HepG2 (cell line): ENCODE measurements at regions not wholly inside any gene's neighbourhood (a gene's known extent, or its start where the extent isn't known, plus 50 kb on each side); places are given as distances from the start of the nearest gene placed in this dataset.

Experiments used
- DPF2 ChIP-seq: sonication (generic); formaldehyde crosslinking; IDR thresholded peaks from 2 replicates; pipeline ENCODE4 v1.4.0; 2020; ENCODE audit warnings: mild to moderate bottlenecking, low read depth, missing genetic modification reagents, borderline replicate concordance
- ETV5 ChIP-seq: IDR thresholded peaks from 2 replicates; pipeline ENCODE4 v1.6.1; 2018; ENCODE audit warnings: missing biosample characterization, missing genetic modification reagents, inconsistent platforms, borderline replicate concordance
- FOXA3 ChIP-seq: IDR thresholded peaks from 2 replicates; pipeline ENCODE4 v1.6.1; 2016; ENCODE audit warnings: missing genetic modification reagents, missing compliant biosample characterization
- GATAD2A ChIP-seq: IDR thresholded peaks from 2 replicates; pipeline ENCODE4 v1.6.1; 2016
- MIER3 ChIP-seq: IDR thresholded peaks from 2 replicates; pipeline ENCODE4 v1.6.1; 2016; ENCODE audit warnings: missing compliant biosample characterization, borderline replicate concordance
- PAF1 ChIP-seq: IDR thresholded peaks from 2 replicates; pipeline ENCODE4 v1.6.1; 2016; ENCODE audit warnings: missing genetic modification reagents, missing compliant biosample characterization
- SOX6 ChIP-seq, 2 experiments: fragments of 450-650 bp in 1 of 2; sonication (generic) in 1 of 2; formaldehyde crosslinking in 1 of 2; IDR thresholded peaks; 2 replicates each; pipeline versions ENCODE4 v1.4.0 to v1.6.1; 2017 to 2020; ENCODE audit warnings: antibody characterized with exemption in 1 of 2, mild to moderate bottlenecking in 1 of 2, missing genetic modification reagents in 1 of 2
- THAP11 ChIP-seq: IDR thresholded peaks from 2 replicates; pipeline ENCODE4 v1.6.1; 2016; ENCODE audit warnings: missing biosample characterization, missing genetic modification reagents
- TP53 ChIP-seq: sonication (generic); formaldehyde crosslinking; conservative IDR thresholded peaks from 2 replicates; pipeline ENCODE4 v1.4.0; 2020; ENCODE audit warnings: missing genetic modification reagents
- ZNF136 ChIP-seq: sonication (generic); formaldehyde crosslinking; IDR thresholded peaks from 2 replicates; pipeline ENCODE4 v1.8.1; 2022; ENCODE audit warnings: low read depth, mild to moderate bottlenecking, moderate library complexity, missing genetic modification reagents
- ZNF235 ChIP-seq: sonication (generic); formaldehyde crosslinking; IDR thresholded peaks from 2 replicates; pipeline ENCODE4 v1.8.1; 2023; ENCODE audit warnings: mild to moderate bottlenecking, missing genetic modification reagents, borderline replicate concordance
- ZNF772 ChIP-seq: sonication (generic); formaldehyde crosslinking; IDR thresholded peaks from 2 replicates; pipeline ENCODE4 v1.5.0; 2020; ENCODE audit warnings: mild to moderate bottlenecking, missing genetic modification reagents
- ZSCAN25 ChIP-seq: sonication (generic); formaldehyde crosslinking; IDR thresholded peaks from 2 replicates; pipeline ENCODE4 v1.8.0; 2022; ENCODE audit warnings: mild to moderate bottlenecking, missing genetic modification reagents
- TF ChIP-seq, protein P1 (sequence below): sonication (generic); formaldehyde crosslinking; IDR thresholded peaks from 2 replicates; pipeline ENCODE4 v1.4.0; 2020; ENCODE audit warnings: missing genetic modification reagents
- TF ChIP-seq, protein P2 (sequence below): sonication (generic); formaldehyde crosslinking; IDR thresholded peaks from 2 replicates; pipeline ENCODE4 v1.5.0; 2020; ENCODE audit warnings: missing genetic modification reagents
- TF ChIP-seq, protein P3 (sequence below): sonication (generic); formaldehyde crosslinking; IDR thresholded peaks from 2 replicates; pipeline ENCODE4 v1.4.0; 2020; ENCODE audit warnings: missing genetic modification reagents
- TF ChIP-seq, protein P4 (sequence below): IDR thresholded peaks from 2 replicates; pipeline ENCODE4 v1.6.1; 2016
- TF ChIP-seq, protein P5 (sequence below): sonication (generic); formaldehyde crosslinking; IDR thresholded peaks from 2 replicates; pipeline ENCODE4 v1.4.0; 2020; ENCODE audit warnings: missing genetic modification reagents, borderline replicate concordance
- TF ChIP-seq, protein P6 (sequence below): sonication (generic); formaldehyde crosslinking; IDR thresholded peaks from 2 replicates; pipeline ENCODE4 v1.4.0; 2020; ENCODE audit warnings: mild to moderate bottlenecking, missing genetic modification reagents, borderline replicate concordance

DNA sequence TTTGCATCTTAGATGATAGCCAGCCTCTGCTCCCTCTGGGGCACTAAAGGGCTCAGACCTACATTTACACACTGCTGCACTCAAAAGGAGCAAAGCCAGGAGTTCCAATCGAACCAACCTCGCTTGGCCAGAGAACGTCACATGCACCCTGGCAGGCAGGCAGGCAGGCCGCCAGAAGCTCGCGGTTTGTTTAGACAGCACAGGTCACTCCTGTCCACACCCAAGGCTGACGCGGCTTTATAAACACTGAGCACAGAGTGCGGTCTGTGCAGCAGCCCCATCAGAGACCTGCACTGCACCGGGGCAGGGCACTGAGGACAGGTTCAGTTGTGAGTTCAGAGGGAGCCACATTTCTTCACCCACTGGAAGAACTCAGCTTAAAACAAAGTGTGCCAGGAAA is 143.9 kb downstream of the BCOR start (continued):
- TF ChIP-seq, protein P1, sequence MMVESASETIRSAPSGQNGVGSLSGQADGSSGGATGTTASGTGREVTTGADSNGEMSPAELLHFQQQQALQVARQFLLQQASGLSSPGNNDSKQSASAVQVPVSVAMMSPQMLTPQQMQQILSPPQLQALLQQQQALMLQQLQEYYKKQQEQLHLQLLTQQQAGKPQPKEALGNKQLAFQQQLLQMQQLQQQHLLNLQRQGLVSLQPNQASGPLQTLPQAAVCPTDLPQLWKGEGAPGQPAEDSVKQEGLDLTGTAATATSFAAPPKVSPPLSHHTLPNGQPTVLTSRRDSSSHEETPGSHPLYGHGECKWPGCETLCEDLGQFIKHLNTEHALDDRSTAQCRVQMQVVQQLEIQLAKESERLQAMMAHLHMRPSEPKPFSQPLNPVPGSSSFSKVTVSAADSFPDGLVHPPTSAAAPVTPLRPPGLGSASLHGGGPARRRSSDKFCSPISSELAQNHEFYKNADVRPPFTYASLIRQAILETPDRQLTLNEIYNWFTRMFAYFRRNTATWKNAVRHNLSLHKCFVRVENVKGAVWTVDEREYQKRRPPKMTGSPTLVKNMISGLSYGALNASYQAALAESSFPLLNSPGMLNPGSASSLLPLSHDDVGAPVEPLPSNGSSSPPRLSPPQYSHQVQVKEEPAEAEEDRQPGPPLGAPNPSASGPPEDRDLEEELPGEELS (CRISPR knock-in tag): peak; percentile 58
- TF ChIP-seq MIER3 (CRISPR knock-in tag): peak; percentile 58; the same call in 1 of the 2 replicates
- TF ChIP-seq, protein P2, sequence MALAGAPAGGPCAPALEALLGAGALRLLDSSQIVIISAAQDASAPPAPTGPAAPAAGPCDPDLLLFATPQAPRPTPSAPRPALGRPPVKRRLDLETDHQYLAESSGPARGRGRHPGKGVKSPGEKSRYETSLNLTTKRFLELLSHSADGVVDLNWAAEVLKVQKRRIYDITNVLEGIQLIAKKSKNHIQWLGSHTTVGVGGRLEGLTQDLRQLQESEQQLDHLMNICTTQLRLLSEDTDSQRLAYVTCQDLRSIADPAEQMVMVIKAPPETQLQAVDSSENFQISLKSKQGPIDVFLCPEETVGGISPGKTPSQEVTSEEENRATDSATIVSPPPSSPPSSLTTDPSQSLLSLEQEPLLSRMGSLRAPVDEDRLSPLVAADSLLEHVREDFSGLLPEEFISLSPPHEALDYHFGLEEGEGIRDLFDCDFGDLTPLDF (CRISPR knock-in tag): no peak
- TF ChIP-seq ZNF235 (CRISPR knock-in tag): no peak
- peak; percentile 34; the same call in 1 of the 2 replicates for TF ChIP-seq DPF2 (CRISPR knock-in tag)
- peak; percentile 81 for TF ChIP-seq FOXA3 (CRISPR knock-in tag)
- TF ChIP-seq PAF1 (CRISPR knock-in tag): no peak
- TF ChIP-seq THAP11 (CRISPR knock-in tag): peak; percentile 77
- TF ChIP-seq ZNF136 (CRISPR knock-in tag): no peak
- peak; percentile 19; the same call in 1 of the 2 replicates for TF ChIP-seq ETV5 (CRISPR knock-in tag)
- TF ChIP-seq SOX6 (IDR thresholded peaks at IDR 0.05): no peak
- TF ChIP-seq SOX6 (CRISPR knock-in tag; IDR thresholded peaks at IDR 0.05): peak; percentile 44
- peak; percentile 50; the same call in 1 of the 2 replicates for TF ChIP-seq ZNF772 (CRISPR knock-in tag)
- no peak for TF ChIP-seq TP53
- TF ChIP-seq, protein P3, sequence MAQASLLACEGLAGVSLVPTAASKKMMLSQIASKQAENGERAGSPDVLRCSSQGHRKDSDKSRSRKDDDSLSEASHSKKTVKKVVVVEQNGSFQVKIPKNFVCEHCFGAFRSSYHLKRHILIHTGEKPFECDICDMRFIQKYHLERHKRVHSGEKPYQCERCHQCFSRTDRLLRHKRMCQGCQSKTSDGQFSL (CRISPR knock-in tag): no peak
- TF ChIP-seq, protein P4, sequence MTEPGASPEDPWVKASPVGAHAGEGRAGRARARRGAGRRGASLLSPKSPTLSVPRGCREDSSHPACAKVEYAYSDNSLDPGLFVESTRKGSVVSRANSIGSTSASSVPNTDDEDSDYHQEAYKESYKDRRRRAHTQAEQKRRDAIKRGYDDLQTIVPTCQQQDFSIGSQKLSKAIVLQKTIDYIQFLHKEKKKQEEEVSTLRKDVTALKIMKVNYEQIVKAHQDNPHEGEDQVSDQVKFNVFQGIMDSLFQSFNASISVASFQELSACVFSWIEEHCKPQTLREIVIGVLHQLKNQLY (CRISPR knock-in tag): peak; percentile 54
- TF ChIP-seq, protein P5, sequence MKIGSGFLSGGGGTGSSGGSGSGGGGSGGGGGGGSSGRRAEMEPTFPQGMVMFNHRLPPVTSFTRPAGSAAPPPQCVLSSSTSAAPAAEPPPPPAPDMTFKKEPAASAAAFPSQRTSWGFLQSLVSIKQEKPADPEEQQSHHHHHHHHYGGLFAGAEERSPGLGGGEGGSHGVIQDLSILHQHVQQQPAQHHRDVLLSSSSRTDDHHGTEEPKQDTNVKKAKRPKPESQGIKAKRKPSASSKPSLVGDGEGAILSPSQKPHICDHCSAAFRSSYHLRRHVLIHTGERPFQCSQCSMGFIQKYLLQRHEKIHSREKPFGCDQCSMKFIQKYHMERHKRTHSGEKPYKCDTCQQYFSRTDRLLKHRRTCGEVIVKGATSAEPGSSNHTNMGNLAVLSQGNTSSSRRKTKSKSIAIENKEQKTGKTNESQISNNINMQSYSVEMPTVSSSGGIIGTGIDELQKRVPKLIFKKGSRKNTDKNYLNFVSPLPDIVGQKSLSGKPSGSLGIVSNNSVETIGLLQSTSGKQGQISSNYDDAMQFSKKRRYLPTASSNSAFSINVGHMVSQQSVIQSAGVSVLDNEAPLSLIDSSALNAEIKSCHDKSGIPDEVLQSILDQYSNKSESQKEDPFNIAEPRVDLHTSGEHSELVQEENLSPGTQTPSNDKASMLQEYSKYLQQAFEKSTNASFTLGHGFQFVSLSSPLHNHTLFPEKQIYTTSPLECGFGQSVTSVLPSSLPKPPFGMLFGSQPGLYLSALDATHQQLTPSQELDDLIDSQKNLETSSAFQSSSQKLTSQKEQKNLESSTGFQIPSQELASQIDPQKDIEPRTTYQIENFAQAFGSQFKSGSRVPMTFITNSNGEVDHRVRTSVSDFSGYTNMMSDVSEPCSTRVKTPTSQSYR (CRISPR knock-in tag): peak; percentile 32; the same call in 1 of the 2 replicates
- TF ChIP-seq, protein P6, sequence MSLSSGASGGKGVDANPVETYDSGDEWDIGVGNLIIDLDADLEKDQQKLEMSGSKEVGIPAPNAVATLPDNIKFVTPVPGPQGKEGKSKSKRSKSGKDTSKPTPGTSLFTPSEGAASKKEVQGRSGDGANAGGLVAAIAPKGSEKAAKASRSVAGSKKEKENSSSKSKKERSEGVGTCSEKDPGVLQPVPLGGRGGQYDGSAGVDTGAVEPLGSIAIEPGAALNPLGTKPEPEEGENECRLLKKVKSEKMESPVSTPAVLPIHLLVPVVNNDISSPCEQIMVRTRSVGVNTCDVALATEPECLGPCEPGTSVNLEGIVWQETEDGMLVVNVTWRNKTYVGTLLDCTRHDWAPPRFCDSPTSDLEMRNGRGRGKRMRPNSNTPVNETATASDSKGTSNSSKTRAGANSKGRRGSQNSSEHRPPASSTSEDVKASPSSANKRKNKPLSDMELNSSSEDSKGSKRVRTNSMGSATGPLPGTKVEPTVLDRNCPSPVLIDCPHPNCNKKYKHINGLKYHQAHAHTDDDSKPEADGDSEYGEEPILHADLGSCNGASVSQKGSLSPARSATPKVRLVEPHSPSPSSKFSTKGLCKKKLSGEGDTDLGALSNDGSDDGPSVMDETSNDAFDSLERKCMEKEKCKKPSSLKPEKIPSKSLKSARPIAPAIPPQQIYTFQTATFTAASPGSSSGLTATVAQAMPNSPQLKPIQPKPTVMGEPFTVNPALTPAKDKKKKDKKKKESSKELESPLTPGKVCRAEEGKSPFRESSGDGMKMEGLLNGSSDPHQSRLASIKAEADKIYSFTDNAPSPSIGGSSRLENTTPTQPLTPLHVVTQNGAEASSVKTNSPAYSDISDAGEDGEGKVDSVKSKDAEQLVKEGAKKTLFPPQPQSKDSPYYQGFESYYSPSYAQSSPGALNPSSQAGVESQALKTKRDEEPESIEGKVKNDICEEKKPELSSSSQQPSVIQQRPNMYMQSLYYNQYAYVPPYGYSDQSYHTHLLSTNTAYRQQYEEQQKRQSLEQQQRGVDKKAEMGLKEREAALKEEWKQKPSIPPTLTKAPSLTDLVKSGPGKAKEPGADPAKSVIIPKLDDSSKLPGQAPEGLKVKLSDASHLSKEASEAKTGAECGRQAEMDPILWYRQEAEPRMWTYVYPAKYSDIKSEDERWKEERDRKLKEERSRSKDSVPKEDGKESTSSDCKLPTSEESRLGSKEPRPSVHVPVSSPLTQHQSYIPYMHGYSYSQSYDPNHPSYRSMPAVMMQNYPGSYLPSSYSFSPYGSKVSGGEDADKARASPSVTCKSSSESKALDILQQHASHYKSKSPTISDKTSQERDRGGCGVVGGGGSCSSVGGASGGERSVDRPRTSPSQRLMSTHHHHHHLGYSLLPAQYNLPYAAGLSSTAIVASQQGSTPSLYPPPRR: 0 out of 2 replicates have a peak, but pooled peaks have one; percentile 23
- peak; percentile 67 for TF ChIP-seq GATAD2A
- TF ChIP-seq ZSCAN25 (CRISPR knock-in tag): no peak
